Neural cell (in vitro differentiated cells): ENCODE measurements at regions not wholly inside any gene's neighbourhood (a gene's known extent, or its start where the extent isn't known, plus 50 kb on each side); places are given as distances from the start of the nearest gene placed in this dataset.

ENCODE experiments used
- H2AFZ ChIP-seq: fragments of 200-600, 300-800 bp; sonication (generic), shearing (Covaris generic); 2 replicates; pipeline ENCODE4 v1.6.0; 2014; ENCODE audit warnings: low read depth, mild to moderate bottlenecking, antibody characterized with exemption, low read length, moderate library complexity
- H3F3A ChIP-seq: fragments of 200-600 bp; shearing (Covaris generic); 2 replicates; pipeline ENCODE4 v1.6.1; 2016; ENCODE audit warnings: mild to moderate bottlenecking, moderate library complexity, mixed read lengths, antibody characterized with exemption, low read length; ENCODE audit not compliant: insufficient read depth, poor library complexity, severe bottlenecking
- H3K27ac ChIP-seq: fragments of 200-600, 300-800 bp; sonication (generic), shearing (Covaris generic); 2 replicates; pipeline ENCODE4 v1.5.1; 2014; ENCODE audit warnings: mild to moderate bottlenecking, low read length, moderate library complexity
- H3K27me3 ChIP-seq: fragments of 300-800, 200-600 bp; sonication (generic), shearing (Covaris generic); 2 replicates; pipeline ENCODE4 v1.6.0; 2014; ENCODE audit warnings: mild to moderate bottlenecking, low read depth, low read length, moderate library complexity; ENCODE audit not compliant: insufficient read depth
- H3K36me3 ChIP-seq: fragments of 300-800, 200-600 bp; sonication (generic), shearing (Covaris generic); 2 replicates; pipeline ENCODE4 v1.5.1; 2014; ENCODE audit warnings: mild to moderate bottlenecking, antibody characterized with exemption, low read length, moderate library complexity; ENCODE audit not compliant: insufficient read depth
- H3K4me2 ChIP-seq: fragments of 300-800, 200-600 bp; sonication (generic), shearing (Covaris generic); 2 replicates; pipeline ENCODE4 v1.6.0; 2014; ENCODE audit warnings: mild to moderate bottlenecking, low read length
- H3K4me3 ChIP-seq: fragments of 300-800, 200-600 bp; sonication (generic), shearing (Covaris generic); 2 replicates; pipeline ENCODE4 v1.5.1; 2014; ENCODE audit warnings: mild to moderate bottlenecking, low read length, moderate library complexity
- H3K79me2 ChIP-seq: fragments of 200-600 bp; shearing (Covaris generic); replicated peaks from 2 replicates; pipeline ENCODE4 v1.6.0; 2014; ENCODE audit warnings: mild to moderate bottlenecking, low read length, moderate library complexity; ENCODE audit not compliant: insufficient read depth
- H3K9ac ChIP-seq: fragments of 300-800, 200-600 bp; sonication (generic), shearing (Covaris generic); 2 replicates; pipeline ENCODE4 v1.6.1; 2016; ENCODE audit warnings: mild to moderate bottlenecking, low read length, mixed read lengths
- H3K9me2 ChIP-seq: fragments of 200-600 bp; shearing (Covaris generic); 2 replicates; pipeline ENCODE4 v1.6.1; 2016; ENCODE audit warnings: mild to moderate bottlenecking, low read length, mixed read lengths; ENCODE audit not compliant: insufficient read depth
- H3K9me3 ChIP-seq: fragments of 200-600, 300-800 bp; sonication (generic), shearing (Covaris generic); 2 replicates; pipeline ENCODE4 v1.6.1; 2016; ENCODE audit warnings: mild to moderate bottlenecking, mixed run types, low read length, moderate library complexity, mixed read lengths
- H4K20me1 ChIP-seq: fragments of 200-600 bp; shearing (Covaris generic); 2 replicates; pipeline ENCODE4 v1.6.1; 2016; ENCODE audit warnings: mild to moderate bottlenecking, mixed run types; ENCODE audit not compliant: insufficient read depth
- EP300 ChIP-seq: fragments of 450-650 bp; conservative IDR thresholded peaks from 2 replicates; pipeline ENCODE4 v1.6.1; 2014; ENCODE audit warnings: antibody characterized with exemption, mild to moderate bottlenecking, moderate library complexity; ENCODE audit not compliant: poor library complexity, severe bottlenecking
- EZH2 ChIP-seq: fragments of 200-600, 300-800 bp; shearing (Covaris generic), sonication (generic); IDR thresholded peaks from 2 replicates; pipeline ENCODE4 v1.6.1; 2014; ENCODE audit warnings: antibody characterized with exemption, low read length, borderline replicate concordance, mild to moderate bottlenecking; ENCODE audit not compliant: insufficient read depth, poor library complexity, severe bottlenecking
- MXI1 ChIP-seq: fragments of 450-650 bp; conservative IDR thresholded peaks from 2 replicates; pipeline ENCODE4 v1.6.1; 2014; ENCODE audit warnings: antibody characterized with exemption, mild to moderate bottlenecking; ENCODE audit not compliant: poor library complexity, severe bottlenecking
- POLR2AphosphoS5 ChIP-seq: IDR thresholded peaks from 2 replicates; pipeline ENCODE4 v1.6.1; 2012
- RAD21 ChIP-seq: fragments of 450-650 bp; conservative IDR thresholded peaks from 2 replicates; pipeline ENCODE4 v1.6.1; 2014; ENCODE audit warnings: antibody characterized with exemption, mild to moderate bottlenecking, moderate library complexity
- SMC3 ChIP-seq: fragments of 450-650 bp; conservative IDR thresholded peaks from 2 replicates; pipeline ENCODE4 v1.6.1; 2014; ENCODE audit warnings: antibody characterized with exemption, mild to moderate bottlenecking, moderate library complexity; ENCODE audit not compliant: poor library complexity
- TAF1 ChIP-seq: IDR thresholded peaks from 2 replicates; pipeline ENCODE4 v1.6.1; 2012; ENCODE audit warnings: low read depth
- TF ChIP-seq, protein P1 (sequence below): IDR thresholded peaks from 2 replicates; pipeline ENCODE4 v1.6.1; 2012; ENCODE audit warnings: borderline replicate concordance
- TF ChIP-seq, protein P2 (sequence below): fragments of 450-650 bp; IDR thresholded peaks from 2 replicates; pipeline ENCODE4 v1.5.1; 2014; ENCODE audit warnings: antibody characterized with exemption, mild to moderate bottlenecking, moderate library complexity; ENCODE audit not compliant: poor library complexity, severe bottlenecking

DNA sequence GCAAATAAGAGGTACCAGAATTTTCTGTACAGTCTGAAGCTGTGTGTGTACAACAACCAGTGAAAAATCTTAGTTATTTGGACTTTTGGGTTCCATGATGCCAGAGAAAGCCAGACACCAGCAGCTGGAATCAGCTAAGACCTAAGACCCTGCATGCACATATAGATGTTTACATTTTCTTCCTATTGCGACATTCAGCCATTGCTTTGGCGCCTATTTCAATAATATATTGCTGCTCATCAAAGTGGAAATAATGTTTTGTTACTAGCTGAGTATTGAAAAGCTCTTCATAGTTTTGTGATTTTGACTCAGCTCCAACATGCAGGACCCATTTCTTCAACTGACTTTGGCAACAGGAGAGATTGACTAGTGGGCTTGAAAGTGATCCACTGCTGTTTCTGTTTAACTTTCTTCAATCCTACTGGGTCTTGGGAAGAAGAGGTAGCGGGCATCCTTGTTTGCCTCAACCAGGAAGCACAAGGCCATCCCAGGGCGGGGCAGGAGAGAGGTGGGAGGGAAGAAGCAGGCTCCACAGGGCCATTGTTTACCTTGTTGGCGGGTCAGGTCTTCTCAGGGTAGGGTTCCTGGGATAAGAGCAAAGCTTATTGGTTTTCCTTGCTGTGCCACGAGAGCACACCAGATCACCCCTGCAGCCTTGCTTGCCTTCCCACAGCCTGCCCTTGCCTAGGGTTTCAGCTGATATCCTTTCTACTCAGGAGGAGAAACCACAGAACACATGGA is 101.3 kb upstream of the ESR1 start:
- TF ChIP-seq EP300: no peak
- no peak for TF ChIP-seq POLR2AphosphoS5
- TF ChIP-seq, protein P1, sequence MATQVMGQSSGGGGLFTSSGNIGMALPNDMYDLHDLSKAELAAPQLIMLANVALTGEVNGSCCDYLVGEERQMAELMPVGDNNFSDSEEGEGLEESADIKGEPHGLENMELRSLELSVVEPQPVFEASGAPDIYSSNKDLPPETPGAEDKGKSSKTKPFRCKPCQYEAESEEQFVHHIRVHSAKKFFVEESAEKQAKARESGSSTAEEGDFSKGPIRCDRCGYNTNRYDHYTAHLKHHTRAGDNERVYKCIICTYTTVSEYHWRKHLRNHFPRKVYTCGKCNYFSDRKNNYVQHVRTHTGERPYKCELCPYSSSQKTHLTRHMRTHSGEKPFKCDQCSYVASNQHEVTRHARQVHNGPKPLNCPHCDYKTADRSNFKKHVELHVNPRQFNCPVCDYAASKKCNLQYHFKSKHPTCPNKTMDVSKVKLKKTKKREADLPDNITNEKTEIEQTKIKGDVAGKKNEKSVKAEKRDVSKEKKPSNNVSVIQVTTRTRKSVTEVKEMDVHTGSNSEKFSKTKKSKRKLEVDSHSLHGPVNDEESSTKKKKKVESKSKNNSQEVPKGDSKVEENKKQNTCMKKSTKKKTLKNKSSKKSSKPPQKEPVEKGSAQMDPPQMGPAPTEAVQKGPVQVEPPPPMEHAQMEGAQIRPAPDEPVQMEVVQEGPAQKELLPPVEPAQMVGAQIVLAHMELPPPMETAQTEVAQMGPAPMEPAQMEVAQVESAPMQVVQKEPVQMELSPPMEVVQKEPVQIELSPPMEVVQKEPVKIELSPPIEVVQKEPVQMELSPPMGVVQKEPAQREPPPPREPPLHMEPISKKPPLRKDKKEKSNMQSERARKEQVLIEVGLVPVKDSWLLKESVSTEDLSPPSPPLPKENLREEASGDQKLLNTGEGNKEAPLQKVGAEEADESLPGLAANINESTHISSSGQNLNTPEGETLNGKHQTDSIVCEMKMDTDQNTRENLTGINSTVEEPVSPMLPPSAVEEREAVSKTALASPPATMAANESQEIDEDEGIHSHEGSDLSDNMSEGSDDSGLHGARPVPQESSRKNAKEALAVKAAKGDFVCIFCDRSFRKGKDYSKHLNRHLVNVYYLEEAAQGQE: no peak
- no peak for TF ChIP-seq EZH2
- no peak for TF ChIP-seq MXI1
- TF ChIP-seq TAF1: no peak
- TF ChIP-seq SMC3: no peak
- TF ChIP-seq, protein P2, sequence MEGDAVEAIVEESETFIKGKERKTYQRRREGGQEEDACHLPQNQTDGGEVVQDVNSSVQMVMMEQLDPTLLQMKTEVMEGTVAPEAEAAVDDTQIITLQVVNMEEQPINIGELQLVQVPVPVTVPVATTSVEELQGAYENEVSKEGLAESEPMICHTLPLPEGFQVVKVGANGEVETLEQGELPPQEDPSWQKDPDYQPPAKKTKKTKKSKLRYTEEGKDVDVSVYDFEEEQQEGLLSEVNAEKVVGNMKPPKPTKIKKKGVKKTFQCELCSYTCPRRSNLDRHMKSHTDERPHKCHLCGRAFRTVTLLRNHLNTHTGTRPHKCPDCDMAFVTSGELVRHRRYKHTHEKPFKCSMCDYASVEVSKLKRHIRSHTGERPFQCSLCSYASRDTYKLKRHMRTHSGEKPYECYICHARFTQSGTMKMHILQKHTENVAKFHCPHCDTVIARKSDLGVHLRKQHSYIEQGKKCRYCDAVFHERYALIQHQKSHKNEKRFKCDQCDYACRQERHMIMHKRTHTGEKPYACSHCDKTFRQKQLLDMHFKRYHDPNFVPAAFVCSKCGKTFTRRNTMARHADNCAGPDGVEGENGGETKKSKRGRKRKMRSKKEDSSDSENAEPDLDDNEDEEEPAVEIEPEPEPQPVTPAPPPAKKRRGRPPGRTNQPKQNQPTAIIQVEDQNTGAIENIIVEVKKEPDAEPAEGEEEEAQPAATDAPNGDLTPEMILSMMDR: no peak
- no peak for TF ChIP-seq RAD21
- Histone ChIP-seq H3K36me3 (no peaks in the 10 kb centered on the region), H3K4me2 (no peak overlapping the region), H3K9me3 (no peaks in the 10 kb centered on the region), H3K4me3 (no peak overlapping the region), H3K9ac (no peak overlapping the region), H3F3A (no peaks in the 10 kb centered on the region), H4K20me1 (no peaks in the 10 kb centered on the region), H3K9me2 (no peaks in the 10 kb centered on the region), H2AFZ (no peak overlapping the region), H3K79me2 (no peaks in the 10 kb centered on the region), H3K27me3 (no peaks in the 10 kb centered on the region), H3K27ac (no peak overlapping the region)

DNA sequence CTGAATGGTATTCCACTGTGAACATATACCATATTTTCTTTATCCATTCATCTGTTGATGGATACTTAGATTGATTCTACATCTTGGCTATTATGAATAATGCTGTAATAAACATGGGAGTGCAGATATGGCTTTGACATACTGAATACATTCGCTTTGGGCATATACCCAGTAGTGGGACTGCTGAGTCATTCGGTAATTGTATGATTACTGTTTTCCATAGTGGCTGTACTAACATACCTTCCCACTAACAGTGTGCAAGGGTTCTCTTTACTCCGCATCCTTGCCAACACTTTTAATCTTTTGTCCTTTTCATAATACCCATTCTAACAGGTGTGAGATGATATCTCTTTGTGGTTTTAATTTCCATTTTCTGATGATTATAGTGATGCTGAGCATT is 98.2 kb upstream of the ESR1 start:
- no peaks in the 10 kb centered on the region for H3K9me3 ChIP-seq
- H3K4me3 ChIP-seq: no peak overlapping the region
- H2AFZ ChIP-seq: no peak overlapping the region
- no peaks in the 10 kb centered on the region for H3K27me3 ChIP-seq
- no peak overlapping the region for H3K27ac ChIP-seq
- no peak overlapping the region for H3K9ac ChIP-seq
- H3K4me2 ChIP-seq: no peak overlapping the region
- TF ChIP-seq, protein P1: no peak
- TF ChIP-seq EZH2 (no peak), EP300 (no peak)
- no peaks in the 10 kb centered on the region for H3K36me3 ChIP-seq
- no peaks in the 10 kb centered on the region for H3K9me2 ChIP-seq
- H3F3A ChIP-seq: no peaks in the 10 kb centered on the region
- H4K20me1 ChIP-seq: no peaks in the 10 kb centered on the region
- no peaks in the 10 kb centered on the region for H3K79me2 ChIP-seq
